Fibroblast of villous mesenchyme (primary cell): ENCODE measurements at regions not wholly inside any gene's neighbourhood (a gene's known extent, or its start where the extent isn't known, plus 50 kb on each side); places are given as distances from the start of the nearest gene placed in this dataset.
"Not testable (repeated sequence)": the region's sequence is repeated elsewhere in the genome, so short reads cannot be mapped to it uniquely, and the experiment has no call there.

Experiments
- DNase-seq: peaks from one replicate; pipeline ENCODE4 v3.0.0-alpha.2; 2010; ENCODE audit warnings: low read depth
- H3K4me3 ChIP-seq: 2 replicates; pipeline ENCODE4 v1.5.1; 2011; ENCODE audit warnings: low read depth, mild to moderate bottlenecking, low read length
- TF ChIP-seq, protein P1 (sequence below): IDR thresholded peaks from 2 replicates; pipeline ENCODE4 v1.5.1; 2012; ENCODE audit warnings: low read depth, mild to moderate bottlenecking, low read length; ENCODE audit not compliant: insufficient read depth

DNA sequence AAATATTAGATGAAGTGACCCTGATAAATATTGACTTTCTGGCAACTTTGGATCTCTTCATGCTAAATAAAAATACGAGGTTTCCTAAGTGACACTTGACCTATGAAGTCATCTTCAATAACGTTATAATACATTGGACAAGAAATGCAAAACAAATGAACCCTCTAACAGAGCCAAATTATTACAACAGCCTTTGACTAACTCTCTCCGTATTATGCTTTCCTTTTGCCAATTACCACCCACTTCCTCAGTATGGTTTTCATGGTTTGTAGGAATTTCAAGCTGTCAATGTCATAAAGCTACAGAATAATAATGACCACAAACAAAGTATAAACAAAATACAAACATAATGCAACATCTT is 210.5 kb downstream of the MOXD1 start:
- DNase-seq: peak; percentile 64
- no peak overlapping the region for H3K4me3 ChIP-seq
- TF ChIP-seq, protein P1, sequence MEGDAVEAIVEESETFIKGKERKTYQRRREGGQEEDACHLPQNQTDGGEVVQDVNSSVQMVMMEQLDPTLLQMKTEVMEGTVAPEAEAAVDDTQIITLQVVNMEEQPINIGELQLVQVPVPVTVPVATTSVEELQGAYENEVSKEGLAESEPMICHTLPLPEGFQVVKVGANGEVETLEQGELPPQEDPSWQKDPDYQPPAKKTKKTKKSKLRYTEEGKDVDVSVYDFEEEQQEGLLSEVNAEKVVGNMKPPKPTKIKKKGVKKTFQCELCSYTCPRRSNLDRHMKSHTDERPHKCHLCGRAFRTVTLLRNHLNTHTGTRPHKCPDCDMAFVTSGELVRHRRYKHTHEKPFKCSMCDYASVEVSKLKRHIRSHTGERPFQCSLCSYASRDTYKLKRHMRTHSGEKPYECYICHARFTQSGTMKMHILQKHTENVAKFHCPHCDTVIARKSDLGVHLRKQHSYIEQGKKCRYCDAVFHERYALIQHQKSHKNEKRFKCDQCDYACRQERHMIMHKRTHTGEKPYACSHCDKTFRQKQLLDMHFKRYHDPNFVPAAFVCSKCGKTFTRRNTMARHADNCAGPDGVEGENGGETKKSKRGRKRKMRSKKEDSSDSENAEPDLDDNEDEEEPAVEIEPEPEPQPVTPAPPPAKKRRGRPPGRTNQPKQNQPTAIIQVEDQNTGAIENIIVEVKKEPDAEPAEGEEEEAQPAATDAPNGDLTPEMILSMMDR: no peak

DNA sequence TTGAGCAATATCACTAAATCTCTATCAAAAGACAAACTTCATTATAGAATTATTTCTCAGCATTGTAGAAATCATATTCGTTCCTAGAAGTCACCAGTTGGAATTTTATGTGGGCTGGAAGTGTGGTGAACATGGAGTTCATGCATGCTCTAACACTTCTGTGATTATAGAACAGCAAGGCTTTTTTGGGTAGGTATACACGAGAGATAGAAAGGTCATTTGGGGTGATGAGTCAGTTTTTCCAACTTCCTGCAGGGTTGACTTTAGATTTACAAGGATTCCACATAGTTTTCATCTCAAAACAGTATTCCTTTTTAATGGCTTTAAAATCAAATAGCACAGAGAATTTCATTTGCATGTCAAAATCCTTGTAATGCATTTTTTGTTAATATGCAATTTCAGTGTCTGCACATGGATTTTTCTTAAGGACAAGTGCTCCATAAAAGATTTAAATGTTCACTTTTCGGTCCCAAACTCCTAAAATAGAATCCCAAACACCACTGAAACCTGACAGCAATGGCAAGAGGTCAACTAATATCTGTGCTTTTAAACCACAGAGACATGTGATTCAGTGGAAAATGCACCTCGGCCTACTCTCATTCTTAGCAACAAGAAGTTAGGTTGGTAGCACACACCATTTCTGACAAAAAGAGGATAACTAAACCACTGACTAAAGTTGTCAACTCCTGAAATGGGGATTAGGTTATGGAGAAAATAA is 211.0 kb downstream of the MOXD1 start:
- H3K4me3 ChIP-seq: no peak overlapping the region
- peak; percentile 85 for DNase-seq
- TF ChIP-seq, protein P1: no peak

DNA sequence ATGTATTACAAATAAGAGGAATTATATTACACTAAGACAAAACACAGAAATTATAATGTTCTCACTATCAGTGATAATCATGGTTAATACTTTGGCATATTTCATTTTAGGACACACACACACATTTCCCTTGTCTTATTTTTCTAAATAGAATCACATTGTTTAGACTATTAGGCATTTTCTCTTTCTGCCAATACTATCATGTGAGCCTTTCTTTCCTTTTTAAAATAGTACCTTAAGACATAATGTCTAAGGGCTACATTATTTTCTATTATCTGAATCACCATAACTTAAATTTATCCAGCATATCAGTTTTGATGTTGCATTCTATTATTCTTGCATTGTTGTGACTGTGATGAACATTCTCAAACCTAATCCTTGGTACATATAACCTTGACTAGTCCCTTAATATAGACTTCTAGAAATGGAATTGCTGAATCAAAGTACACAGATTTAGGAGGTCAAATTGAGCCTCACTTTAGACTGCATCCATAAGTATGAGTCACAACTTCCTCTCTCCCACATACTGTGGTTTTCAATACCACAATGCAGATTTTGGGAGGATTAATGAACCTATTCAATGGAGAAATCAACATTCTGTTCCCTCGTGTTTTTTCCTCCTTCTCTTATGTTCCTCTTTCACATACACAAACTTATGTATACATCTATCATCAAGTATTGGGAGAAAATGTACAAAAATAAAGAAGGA is 212.6 kb downstream of the MOXD1 start:
- peak; percentile 72 for DNase-seq
- H3K4me3 ChIP-seq: no peak overlapping the region
- TF ChIP-seq, protein P1: no peak

DNA sequence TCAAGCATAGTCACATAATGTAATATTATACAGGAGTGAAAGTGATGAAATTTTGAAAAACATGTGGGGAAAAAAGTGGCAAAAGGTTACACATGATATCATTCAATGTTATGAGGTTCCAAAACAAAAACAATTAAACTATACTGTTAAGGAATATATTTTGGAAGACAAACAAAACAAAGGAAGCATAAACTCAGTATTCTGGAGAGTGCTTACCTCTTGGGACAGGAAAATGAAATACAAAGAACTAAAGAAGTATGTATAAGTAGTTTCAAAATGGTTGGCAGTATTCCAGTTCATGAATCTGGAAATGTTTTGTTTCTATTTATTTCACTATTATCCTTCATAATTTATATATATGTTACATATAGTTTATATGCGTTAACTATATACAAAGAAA is 213.5 kb downstream of the MOXD1 start:
- DNase-seq: no peak
- H3K4me3 ChIP-seq: no peak overlapping the region
- TF ChIP-seq, protein P1: no peak

DNA sequence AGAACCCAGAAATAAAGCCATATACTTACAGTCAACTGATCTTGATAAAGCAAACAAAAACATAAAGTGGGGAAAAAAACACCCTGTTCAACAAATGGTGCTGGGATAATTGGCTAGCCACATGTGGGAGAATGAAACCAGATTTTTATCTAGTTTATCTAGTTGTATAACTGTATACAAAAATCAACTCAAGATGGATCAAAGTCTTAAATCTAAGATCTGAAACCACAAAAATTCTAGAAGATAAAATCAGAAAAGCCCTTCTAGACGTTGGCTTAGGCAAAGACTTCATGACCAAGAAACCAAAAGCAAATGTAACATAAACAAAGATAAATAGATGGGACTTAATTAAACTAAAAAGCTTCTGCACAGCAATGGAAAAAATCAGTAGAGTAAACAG is 216.3 kb downstream of the MOXD1 start:
- H3K4me3 ChIP-seq: not testable (repeated sequence)

DNA sequence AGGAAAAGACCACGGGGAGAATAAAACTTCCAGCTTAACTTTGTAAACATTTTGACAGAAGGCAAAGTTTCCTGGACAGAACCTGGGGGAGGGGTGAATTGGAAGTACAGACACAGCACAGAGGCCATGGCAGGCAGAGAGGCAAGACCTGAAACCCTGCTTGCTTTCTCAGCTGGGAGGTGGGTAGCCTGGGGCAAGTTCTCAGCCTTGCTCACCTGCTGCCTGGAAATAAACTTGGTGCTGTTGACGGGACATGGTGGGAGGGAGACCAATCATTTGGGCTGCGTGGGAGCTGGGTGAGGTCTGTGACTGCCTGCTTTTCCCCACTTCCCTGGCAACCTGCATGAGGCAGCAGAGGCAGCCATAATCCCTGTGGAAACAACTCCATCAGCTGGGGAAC is 221.3 kb downstream of the MOXD1 start:
- TF ChIP-seq, protein P1: no peak
- no peak for DNase-seq
- no peak overlapping the region for H3K4me3 ChIP-seq

More for the DNA sequence above, 216.3 kb downstream of the MOXD1 start:
- peak; percentile 46 for DNase-seq

DNA sequence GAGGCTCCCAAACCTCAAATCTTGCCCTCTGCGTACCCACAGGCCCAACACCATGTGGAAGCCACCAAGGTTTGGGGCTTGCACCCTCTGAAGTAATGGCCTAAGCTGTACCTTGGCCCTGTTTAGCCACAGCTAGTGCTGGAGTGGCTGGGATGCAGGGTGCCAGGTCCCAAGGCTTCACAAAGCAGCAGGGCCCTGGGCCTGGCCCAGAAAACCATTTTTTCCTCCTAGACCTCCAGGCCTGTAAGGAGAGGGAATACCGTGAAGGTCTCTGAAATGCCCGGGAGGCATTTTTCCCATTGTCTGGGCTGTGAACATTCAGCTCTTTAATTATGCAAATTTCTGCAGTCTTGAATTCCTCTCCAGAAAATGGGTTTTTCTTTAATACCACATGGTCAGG is 223.7 kb upstream of the CCN2 start:
- no peak for DNase-seq
- H3K4me3 ChIP-seq: no peak overlapping the region
- TF ChIP-seq, protein P1: no peak
